Right ventricle myocardium superior (tissue), 1 donor: ENCODE measurements at regions not wholly inside any gene's neighbourhood (a gene's known extent, or its start where the extent isn't known, plus 50 kb on each side); places are given as distances from the start of the nearest gene placed in this dataset.
A peak's percentile ranks its signal among the peaks of the same experiment; 100 is the strongest.
"Not testable (repeated sequence)": the region's sequence is repeated elsewhere in the genome, so short reads cannot be mapped to it uniquely, and the experiment has no call there.

Experiments used
- ATAC-seq: fragments of 200-7000 bp; cut with Tn5 transposase; one replicate; pipeline ENCODE4 v1.9.1; 2020; ENCODE audit warnings: mild to moderate bottlenecking; ENCODE audit not compliant: poor library complexity
- DNase-seq: peaks from one replicate; pipeline ENCODE4 v3.0.0-alpha.2; 2020
- intact Hi-C: fragments of 100-400 bp; cut with DNase I; formaldehyde crosslinking; loops from one replicate; pipeline ENCODE4 v1.11.2; 2022
- donor health status: DM: no; HTN: yes; CAD: no; lungs with severe emphysema.

DNA sequence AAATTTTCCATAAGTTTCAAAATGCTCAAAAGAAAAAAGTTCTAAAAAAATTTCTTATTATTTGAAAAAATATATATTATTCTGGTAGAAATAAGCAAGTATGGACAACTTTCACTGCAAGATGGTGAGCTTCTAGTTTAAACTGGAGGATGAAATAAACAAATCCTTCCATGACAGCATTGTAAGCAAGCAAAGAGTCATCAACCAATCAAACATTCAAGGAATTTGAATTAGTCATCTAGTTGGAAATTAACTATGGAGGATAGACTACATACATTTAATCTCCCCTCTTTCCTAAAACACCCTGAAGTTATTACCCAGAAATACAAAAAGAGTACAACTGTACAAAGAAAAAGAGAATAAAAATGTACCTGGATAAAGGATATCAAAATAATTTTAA is 51.0 kb upstream of the IRX5 start:
- ATAC-seq (no peak), DNase-seq (no peak)
- intact Hi-C loops = no loop called here

GRCh38 chr16:54878301-54878700 is 52.4 kb upstream of the IRX5 start:
- DNase-seq (no peak), ATAC-seq (no peak)

GRCh38 chr16:54875443-54875842 is 55.2 kb upstream of the IRX5 start:
- no peak for ATAC-seq
- no peak for DNase-seq
- intact Hi-C loops = no loop called here

More at GRCh38 chr16:54878301-54878700, 52.4 kb upstream of the IRX5 start:
- intact Hi-C loops = no loop called here

GRCh38 chr16:54873716-54874373 is 56.8 kb upstream of the IRX5 start:
- ATAC-seq, DNase-seq, intact Hi-C loops: not testable (repeated sequence)

- intact Hi-C loops = no loop called here
- no peak for DNase-seq
- ATAC-seq = no peak
Measured at GRCh38 chr16:54873071-54873470, 57.6 kb upstream of the IRX5 start.

DNA sequence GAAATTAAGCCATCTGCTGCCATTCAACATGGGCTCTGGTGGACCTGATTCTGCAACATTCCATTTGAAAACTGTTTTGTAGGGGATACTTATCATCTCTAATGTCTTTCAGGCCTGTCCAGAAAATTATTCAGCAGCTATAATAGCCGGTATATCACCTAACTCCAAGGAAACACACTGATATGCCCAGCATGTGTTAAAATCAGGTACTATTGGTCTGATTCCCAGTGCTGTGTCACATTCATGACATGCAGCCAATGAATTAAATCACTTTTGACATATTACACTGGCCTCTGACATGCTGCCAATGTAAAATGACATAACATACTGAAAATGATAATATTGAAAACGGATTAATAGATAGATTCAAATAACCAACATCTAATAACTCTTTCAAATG is 60.5 kb upstream of the IRX5 start:
- ATAC-seq (peak; percentile 87), DNase-seq (no peak)
- intact Hi-C loops = no loop called here

GRCh38 chr16:54867302-54867832 is 63.3 kb upstream of the IRX5 start:
- ATAC-seq = no peak
- DNase-seq = no peak
- intact Hi-C loops = no loop called here

- no peak for DNase-seq
- peak; percentile 91 for ATAC-seq
- intact Hi-C loops = no loop called here
Measured at GRCh38 chr16:54862529-54862928, 68.1 kb upstream of the IRX5 start.

- no peak for ATAC-seq
- intact Hi-C loops = no loop called here
- no peak for DNase-seq
Measured at GRCh38 chr16:54856871-54857270, 73.8 kb upstream of the IRX5 start.

DNA sequence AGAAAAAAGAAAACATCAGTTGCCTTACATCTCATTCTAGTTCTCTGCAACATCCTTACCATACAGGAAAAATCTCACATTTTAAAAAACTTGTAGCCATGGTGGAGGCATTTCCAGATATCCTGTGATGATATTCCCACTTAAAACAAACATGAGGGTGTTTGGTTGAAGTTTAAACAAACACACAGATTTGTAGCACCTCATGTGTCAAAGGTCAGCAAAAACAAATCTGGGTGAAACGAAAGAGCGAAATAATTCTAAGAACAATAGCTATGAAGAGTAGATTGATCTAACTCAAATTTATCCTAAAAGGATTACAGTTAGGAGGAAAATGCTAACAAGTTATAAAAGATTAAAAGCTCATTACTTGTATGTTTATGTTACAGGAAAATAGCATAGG is 83.1 kb upstream of the IRX5 start:
- intact Hi-C loops = no loop called here
- DNase-seq = no peak
- ATAC-seq = no peak

DNA sequence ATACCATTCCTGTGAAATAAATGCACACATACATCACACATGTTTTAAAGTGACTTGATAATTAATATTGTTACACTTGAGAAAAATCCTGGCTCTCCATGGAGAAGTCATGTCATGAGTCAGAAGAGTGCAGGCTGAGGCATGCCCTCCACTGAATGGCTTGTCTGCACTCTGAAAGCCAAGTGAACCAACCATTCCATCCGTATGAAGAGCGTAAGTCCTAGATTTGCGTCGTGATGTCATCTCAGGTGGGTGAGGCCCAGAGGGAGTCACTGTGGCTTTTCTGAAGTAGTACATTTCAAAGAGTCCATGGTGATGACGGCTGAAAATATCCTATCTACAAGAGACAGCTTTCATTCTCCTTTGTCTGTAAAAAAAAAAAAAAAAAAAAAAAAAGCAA is 83.5 kb upstream of the IRX5 start:
- no peak for DNase-seq
- intact Hi-C loops = no loop called here
- no peak for ATAC-seq

GRCh38 chr16:54846766-54847165 is 83.9 kb upstream of the IRX5 start:
- no peak for DNase-seq
- intact Hi-C loops = no loop called here
- ATAC-seq = no peak

GRCh38 chr16:54843424-54843750 is 87.3 kb upstream of the IRX5 start:
- intact Hi-C loops = no loop called here
- ATAC-seq (no peak), DNase-seq (no peak)

DNA sequence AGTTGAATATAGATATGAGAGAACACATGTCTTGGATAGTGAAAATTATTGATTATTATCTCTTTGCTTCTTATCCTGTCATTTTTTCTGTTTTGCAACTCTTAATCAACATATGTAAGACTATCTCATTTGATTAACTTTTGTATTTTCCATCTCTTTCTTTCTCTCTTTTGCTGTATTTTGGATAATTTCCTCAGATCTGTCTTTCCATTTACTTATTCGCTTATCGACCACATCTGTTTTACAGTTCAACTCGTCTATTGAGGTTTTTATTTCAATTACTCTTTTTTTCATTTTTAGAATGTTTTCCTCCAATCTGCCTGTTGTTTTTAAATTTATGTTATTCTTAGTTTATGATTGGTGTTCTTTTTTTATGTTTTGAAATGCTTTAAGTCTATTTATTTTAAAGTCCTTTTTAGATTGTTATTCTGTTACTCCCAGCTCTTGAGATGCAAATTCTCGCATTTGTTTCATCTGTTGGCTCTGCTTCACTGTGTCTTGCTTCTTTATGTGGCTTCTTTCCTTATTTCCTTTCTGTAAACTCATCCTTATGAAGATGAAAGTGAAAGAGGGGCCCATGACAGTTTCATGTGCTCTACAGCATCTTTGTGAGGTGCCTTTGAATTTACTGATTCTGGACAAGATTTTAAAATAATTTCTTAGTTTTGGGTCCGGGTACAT is 87.8 kb upstream of the IRX5 start:
- DNase-seq = no peak
- ATAC-seq = no peak
- intact Hi-C loops = no loop called here

DNA sequence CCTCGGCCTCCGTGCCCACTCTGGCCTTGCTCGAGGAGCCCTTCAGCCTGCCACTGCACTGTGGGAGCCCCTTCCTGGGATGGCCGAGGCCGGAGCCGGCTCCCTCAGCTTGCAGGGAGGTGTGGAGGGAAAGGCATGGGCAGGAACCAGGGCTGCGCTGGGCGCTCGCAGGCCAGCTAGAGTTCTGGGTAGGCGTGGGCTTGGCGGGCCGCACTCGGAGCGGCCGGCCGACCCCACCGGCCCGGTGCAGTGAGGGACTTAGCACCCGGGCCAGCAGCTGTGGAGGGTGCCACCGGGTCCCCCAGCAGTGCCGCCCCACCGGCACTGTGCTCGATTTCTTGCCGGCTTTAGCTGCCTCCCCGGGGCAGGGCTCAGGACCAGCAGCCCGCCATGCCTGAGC is 101.0 kb upstream of the IRX5 start:
- ATAC-seq (no peak), DNase-seq (no peak)
- intact Hi-C loops = no loop called here

DNA sequence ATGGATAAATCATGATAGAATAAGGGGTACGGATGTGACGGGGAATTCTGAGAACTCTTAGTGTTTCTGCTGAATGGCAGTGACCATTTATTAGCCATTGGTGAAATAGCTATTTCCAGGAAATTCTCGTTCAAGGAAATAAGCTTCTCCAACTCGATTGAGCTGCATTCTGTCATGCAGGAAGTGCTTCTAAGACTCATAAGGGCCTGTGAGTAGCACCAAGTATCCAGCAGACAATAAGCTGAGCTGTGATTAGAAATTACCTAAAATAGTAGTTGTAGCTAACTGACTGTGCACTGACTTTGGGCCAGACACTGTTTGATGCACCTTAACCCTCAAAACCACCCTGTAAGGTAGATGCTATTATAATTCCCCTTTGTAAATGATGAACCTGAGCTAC is 107.8 kb upstream of the IRX5 start:
- no peak for ATAC-seq
- no peak for DNase-seq
- intact Hi-C loops = no loop called here

- intact Hi-C loops = no loop called here
- DNase-seq (no peak), ATAC-seq (no peak)
Measured at GRCh38 chr16:54822492-54822891, 108.2 kb upstream of the IRX5 start.

DNA sequence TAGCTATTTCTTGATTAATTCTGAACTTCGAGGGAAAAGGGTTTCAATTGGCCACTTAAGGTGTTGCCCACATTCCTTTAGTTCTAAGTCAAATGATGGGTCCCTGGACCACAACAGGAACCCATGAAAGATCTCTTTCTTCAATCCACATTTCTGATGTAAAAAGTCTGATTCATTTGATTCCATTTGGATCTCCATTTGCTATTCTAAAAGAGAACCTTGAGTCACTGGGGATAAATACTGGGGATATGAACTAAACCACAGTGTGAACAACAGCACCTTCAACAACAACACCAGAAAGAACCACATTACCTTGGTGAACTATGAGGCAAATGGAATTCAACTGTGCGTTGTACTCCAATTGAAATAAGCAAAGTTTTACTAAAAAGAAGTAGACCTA is 108.9 kb upstream of the IRX5 start:
- DNase-seq (no peak), ATAC-seq (no peak)
- intact Hi-C loops = no loop called here

DNA sequence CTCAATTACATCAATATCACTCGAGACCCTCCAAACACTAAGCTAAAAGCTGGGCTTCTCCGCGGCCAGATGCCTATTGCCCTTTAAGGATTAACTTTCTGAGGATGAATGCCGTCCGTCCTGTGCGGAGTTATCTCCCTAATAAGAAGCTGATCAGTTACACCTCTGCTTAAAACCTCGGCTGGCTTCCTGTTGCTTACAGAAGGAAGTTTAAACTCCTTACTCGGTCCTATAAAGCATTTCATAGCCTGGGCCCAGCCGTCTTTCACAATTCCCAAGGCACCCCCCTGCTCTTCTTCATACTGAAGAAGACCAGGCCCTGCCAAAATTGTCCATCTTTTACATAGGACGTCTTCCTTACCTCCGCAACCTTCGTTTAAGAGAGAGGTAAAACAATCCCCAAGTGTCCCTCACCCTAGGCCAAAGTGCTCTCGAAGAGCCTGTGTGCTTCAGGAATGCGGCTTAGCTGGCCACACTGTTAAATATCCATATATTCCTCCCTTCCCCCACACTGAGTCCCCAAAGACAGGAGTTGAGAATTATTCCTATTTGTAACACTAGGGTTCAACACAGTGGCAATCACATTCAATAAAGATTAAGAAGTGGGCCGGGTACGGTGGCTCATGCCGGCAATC is 112.6 kb upstream of the IRX5 start:
- intact Hi-C loops = no loop called here
- ATAC-seq (no peak), DNase-seq (no peak)

- DNase-seq (no peak), ATAC-seq (peak; percentile 41)
- intact Hi-C loops = no loop called here
Measured at GRCh38 chr16:54817432-54817831, 113.2 kb upstream of the IRX5 start.
